Activated effector memory CD4-positive, alpha-beta T cell treated with anti-CD3 and anti-CD28 coated beads, Interleukin-2, amount 50 U/mL, for 16 hours (primary cell): ENCODE measurements at regions not wholly inside any gene's neighbourhood (a gene's known extent, or its start where the extent isn't known, plus 50 kb on each side); places are given as distances from the start of the nearest gene placed in this dataset.

Source experiments
- DNase-seq: peaks from one replicate; pipeline ENCODE4 v3.0.0-alpha.2; 2020

DNA sequence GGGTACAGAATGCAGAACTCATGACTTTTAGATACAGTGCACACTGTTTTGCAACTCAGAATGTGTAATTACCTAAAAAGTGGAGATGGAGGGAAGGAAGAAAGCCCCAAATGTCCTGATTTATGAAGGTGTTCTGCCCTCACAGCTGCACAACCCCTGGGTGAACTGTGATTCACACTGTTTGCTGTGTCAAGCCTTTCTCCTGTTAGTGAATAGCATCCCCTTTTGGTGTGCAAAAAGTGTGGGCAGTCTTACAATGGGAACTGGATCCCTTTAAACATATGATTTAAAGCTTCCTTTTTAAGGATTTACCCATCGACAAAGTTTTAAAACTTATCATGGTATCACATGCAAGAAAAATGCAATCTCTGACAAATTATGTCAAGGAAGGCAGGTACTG is 633.4 kb upstream of the EPHA7 start:
- no peak for DNase-seq

DNA sequence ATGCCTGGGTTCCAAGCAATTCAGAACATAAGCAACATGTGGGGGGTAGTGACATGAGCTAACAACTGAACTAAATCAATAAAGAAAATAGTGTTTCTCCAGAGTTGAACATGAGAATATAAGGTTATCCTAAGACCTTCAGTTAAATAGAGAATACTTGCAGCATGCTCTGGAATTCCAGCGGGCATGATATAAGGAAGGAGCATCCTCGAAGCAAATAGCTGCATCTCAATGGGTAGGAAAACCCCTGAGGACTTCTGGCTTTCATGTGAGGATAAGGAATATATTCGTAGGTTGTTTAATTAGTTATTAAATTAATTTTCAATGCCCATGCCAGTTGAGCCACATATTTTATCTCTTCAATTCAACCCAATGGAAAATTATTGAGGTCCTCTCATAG is 631.2 kb upstream of the EPHA7 start:
- DNase-seq: no peak

DNA sequence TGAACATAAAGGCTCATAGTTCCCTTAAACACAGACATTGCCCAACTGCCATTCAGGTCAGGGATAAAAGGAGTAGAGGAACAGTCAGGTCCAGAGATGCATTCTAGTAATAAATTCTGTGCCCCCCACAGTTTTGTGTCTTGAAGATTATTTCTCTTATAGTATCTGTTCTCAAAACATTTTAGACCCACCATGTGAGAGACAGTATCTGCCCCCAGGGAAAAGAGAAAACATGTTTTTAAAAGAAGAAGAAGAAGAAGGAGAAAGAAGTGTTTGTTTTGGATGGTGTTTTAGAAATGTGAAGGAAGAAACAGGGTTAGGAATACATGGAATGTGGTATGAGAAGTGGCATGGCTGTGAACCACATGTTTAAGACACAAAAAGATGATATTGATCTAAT is 629.6 kb upstream of the EPHA7 start:
- no peak for DNase-seq

DNA sequence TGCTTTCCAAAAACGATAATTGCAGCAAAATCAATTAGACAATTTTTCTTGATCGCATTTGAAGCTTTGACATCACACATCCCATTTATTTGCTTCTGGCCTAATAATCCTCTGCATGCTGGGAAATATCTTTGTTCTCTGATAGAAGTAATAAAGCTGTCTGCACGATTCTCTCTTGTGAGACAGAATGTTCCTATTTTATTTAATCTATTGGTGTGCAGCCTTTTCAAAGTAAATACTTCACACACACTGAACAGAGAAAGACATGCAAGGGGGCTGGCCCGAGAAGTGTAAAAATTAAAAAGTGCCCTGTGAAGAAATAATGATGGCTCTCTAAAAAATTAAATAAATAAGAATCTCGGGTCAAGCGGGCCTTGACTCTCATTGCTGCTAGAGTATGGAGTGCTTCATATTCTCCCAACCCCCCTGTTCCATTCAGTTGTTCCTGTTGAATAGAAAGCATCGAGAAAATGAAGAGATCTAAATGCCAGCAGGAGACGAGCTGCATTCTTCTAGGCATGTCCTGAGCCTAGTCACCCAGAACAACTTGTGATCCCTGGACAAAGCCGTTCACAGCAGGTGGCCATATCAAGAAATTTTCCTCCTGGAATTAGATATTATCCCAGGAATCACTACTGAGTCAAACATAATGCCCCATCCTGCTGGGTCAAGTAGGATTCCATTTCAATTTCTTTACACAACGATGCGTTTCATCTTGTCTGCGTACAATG is 625.9 kb upstream of the EPHA7 start:
- DNase-seq: no peak

GRCh38 chr6:94041945-94042709 is 622.8 kb upstream of the EPHA7 start:
- no peak for DNase-seq

GRCh38 chr6:94036024-94036423 is 616.7 kb upstream of the EPHA7 start:
- no peak for DNase-seq

GRCh38 chr6:94027374-94027773 is 608.0 kb upstream of the EPHA7 start:
- no peak for DNase-seq

DNA sequence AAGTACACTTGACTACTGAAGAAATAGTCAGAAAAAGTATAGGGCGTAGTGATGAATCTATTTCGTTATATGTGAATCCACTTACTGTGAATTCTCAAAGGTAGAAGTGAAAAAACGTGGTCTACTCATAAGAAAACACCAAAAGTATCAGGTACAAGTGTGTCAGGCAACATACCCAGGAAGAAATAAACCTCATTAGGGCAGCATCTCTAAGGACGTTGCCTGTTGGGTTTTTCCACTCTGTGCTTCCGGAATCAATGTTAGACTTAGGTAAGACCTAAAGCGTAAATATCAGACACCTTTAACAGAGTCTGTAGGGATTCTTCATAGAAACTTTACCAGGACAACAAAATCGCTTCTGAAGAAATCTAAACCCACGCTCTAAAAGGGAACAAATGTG is 607.2 kb upstream of the EPHA7 start:
- DNase-seq: no peak

DNA sequence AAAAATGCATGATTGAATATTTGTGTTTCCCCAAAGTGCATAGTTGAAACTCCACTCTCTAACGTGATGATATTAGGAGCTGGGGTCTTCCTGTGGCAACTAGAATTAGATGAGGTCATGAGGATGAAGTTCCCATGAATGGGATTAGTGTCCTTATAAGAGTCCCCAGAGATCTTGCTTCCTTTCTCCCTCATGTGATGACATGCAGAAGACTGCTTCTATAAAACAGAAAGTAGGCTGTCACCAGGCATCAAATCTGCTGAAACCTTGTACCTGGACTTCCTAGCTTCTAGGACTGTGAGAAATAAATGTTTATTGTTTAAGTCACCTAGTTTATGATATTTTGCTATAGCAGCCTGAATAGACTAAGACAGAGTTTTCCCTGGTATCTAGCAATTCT is 586.5 kb upstream of the EPHA7 start:
- no peak for DNase-seq

GRCh38 chr6:93992976-93993375 is 573.6 kb upstream of the EPHA7 start:
- no peak for DNase-seq

DNA sequence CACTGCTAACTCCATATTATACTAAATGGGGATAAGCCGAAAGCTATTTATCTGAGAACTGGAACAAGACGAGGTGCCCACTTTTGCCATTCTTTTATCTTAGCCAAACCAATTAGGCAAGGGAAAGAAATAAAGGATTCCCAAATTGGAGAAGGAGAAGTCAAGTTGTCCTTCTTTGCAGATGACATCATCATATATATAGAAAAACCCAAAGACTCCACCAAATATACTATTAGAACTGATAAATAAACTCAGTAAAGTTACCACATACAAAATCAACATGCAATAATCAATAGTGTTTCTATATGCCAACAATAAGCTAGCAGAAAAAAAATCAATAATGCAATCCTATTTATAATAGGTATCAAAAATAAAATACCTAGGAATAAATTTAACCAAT is 570.3 kb upstream of the EPHA7 start:
- no peak for DNase-seq

GRCh38 chr6:93985953-93986352 is 566.6 kb upstream of the EPHA7 start:
- no peak for DNase-seq

DNA sequence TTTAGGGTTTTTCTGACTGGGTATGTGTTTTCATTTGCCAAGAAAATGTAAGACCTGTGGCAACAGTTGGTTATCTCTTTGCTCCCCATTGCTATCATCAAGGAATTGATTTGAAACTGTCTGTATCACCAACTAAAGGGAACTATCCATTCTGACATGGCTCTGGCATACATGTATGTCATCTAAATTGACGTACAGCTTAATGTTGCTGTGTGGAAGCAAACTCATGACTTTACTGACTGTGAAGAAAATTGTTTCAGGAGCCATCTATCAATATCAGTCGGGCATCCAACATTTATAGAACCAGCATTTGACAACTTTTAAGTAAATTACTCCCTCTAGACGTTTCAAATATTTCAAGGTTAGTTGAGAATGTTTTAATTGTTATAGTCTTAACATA is 555.8 kb upstream of the EPHA7 start:
- no peak for DNase-seq

DNA sequence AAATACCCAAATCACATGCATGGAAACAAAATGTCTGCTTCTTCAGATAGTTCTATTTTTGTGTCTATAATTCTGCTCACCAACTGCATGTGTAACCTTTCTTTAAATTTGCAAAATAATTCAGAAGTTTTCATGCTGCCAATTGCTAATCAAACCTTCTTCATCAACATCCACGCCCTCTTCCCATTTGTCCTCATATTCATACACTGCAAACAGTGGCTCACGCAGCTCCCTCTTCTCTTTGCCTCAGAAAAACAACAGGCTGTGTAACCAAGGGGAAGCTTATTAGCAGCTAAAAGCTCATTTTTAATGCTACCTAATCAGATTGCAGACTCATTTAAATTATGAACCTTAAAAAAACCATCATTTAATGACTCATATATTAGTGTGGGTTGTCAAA is 555.0 kb upstream of the EPHA7 start:
- no peak for DNase-seq

DNA sequence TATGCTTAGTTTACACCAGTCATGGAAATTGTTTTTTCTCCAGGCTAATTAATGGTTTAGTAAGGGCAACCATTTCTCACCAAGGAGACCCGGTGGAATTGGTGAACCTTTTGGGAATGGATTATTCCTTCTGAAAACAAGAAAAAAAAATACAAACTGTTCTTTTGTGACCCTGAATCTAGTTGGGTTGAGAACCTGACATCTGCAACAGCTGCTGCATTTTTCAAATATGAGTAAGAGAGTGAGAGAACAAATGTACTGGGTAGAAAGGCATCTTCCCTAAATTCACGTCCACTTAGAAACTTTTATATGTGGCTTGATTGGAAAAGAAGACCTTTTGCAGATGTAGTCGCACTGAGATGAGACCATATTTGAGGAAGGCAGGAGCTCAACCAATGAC is 553.4 kb upstream of the EPHA7 start:
- no peak for DNase-seq

DNA sequence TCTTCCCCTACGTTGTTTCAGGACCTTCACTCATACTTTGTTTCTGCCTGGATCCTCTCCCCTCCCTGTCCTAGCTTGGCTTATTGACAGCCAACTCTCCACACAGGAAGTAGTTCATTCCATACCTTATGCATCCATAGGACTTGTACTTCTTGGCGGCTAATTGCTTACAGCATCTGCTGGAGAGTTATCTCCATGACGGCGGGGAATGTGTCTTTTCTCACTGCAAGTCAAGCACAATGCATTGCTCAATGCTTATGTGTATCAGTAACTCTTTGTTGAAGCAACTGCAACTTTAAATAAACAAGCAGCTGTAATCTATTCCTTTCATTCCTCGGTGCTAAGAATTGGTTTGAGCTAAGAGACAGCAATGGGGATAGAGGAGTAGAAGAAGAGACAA is 551.3 kb upstream of the EPHA7 start:
- DNase-seq: no peak

DNA sequence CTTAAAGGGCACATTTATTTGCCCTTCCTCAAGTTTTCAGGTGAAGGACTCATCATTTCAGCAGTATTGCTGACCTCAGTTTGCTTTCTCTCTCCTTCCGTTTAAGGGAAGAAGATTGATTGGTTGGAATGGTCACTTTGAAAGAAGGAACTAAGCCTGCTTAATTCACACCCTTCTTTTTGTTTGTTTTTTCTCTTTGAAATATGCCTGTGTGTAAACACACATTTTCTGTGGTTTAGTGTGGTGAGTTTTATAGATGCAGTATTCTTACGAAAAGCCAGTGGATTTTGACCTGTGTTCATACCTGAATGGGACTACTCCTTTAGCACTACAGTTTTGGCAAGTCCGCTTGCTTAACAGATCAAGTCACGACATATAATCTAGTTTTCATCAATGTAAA is 548.8 kb upstream of the EPHA7 start:
- no peak for DNase-seq

DNA sequence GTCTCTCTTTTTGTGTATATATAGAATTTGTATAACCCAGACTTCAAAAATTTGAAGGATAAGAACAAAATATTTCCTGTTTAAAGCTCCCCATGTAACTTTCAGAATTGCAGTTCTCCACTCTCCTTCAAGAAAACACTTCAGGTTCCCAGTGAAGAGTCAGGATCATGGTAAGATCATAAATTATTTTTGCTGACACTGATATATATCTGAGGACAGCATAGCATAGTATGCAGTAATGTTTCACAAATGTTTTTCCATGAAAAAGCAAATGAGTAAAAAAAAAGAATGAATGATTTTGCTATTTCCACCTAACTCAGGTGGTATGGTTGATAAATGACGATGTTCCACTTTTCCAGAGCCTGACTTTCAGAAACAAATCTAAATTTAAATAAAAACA is 545.6 kb upstream of the EPHA7 start:
- DNase-seq: no peak

- no peak for DNase-seq
Observed at GRCh38 chr6:93964321-93964720, 545.0 kb upstream of the EPHA7 start.

GRCh38 chr6:93962566-93962965 is 543.2 kb upstream of the EPHA7 start:
- DNase-seq: no peak

DNA sequence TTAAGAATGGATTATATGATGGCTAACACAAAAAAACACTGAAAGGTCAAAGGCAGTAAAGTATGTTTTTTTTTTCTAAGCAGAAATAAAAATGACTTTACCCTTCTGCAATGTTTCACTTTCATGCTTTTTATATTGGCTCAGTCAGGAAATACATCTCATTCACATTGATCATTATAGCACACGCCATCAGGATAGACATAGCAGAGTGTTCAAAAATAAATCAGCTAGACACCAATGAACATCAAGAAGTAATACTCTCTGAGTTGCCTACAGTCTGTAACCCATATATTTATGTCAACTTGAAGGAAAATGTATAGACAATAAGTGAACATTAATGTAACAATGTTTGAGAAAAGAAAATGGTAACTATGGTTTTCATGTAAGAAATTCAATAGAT is 535.2 kb upstream of the EPHA7 start:
- no peak for DNase-seq

- DNase-seq: no peak
Observed at GRCh38 chr6:93943661-93944060, 524.3 kb upstream of the EPHA7 start.

DNA sequence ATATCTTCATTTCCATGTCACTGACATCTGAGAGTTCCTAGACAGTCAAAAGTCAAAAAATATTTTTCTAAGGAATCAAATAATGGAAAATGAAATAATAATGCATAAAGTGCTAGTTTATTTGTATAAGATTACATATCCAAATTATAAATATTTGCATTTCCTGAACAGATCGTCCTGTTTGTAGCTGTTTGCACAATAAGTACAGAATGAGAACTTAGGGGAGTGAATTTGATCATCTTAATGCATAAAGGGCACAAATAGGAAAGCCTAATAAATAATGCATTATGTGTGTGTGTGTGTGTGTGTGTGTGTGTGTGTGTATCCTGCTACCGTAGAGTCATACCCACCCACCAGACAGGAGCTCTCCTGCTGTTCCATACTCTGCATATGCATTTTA is 521.0 kb upstream of the EPHA7 start:
- no peak for DNase-seq

DNA sequence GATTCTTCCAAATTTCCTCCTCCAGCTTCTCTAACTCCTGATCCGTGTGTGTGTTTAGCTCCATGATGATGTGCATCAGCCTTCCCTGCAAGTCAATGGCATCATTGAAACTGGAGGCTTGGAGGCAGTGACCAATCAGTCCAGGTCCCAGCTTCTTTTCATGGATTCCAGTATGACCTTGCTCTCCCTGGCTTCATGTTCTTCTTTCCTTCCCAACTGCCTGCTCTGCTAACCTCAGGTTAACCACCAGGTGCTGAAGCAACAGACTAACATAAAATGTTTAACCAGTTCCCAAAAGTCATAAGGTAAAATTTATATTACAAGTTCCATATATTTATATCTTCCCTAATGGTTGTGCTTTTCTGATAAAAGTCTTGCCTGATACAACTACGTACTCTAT is 512.8 kb upstream of the EPHA7 start:
- no peak for DNase-seq

DNA sequence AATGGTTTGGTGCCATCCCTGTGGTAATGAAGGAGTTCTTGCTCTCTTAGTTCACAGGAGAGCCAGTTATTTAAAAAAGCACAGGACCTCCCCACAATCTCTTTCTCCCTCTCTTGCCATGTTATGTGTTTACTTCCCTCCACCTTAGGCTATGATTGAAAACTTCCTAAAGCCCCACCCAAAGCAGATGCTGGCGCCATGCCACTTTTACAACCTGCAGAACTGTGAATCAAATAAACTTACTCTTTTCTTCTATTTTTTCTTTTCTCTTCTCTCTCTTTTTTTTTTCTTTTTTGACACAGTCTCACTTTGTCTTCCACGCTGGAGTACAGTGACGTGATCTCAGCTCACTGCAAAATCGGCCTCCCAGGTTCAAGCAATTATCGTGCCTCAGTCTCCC is 508.4 kb upstream of the EPHA7 start:
- no peak for DNase-seq
